Stimulated activated CD4-positive, alpha-beta T cell treated with anti-CD3 and anti-CD28 coated beads, TNF-alpha, amount 100 ng/mL, for 1 hour (primary cell): ENCODE measurements at regions not wholly inside any gene's neighbourhood (a gene's known extent, or its start where the extent isn't known, plus 50 kb on each side); places are given as distances from the start of the nearest gene placed in this dataset.

Source experiments
- DNase-seq, 3 donors: peaks; one replicate each; pipeline ENCODE4 v3.0.0-alpha.2; 2020; ENCODE audit warnings: low read depth in 3 of 3, low spot score in 1 of 3

DNA sequence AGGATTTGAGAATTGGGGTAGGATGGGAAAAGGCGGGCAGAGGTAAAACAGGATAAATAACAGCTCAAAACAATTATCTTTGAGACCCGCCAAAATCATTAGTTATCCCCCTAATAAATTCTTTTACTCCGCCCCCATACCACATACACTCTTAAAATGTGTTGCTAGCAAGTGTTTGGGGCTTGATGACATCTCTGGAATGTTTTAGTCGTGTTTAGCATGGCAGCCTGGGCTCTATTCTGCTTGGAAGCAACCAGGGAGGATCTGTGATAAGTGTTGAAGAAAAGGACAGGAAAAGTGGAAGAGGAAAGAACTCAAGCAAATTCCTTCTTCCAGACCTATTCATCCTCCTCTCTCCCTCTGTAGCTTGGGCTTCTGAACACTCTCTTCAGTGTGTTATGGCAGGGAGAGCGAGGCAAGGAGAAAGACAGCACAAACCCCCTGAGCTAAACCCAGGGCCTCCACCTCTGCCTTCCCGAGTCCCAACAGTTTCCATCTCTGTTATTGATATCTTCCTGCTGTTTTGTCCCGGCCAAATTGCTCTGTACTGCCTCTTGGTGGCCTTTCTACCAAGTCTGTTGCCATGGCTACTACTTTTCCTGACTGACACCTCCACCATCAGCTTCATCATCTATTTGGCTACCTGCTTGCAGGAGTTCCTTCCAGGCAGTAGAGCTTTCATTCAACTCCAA is 135.8 kb downstream of the RPL22L1 start:
- no peak for DNase-seq

DNA sequence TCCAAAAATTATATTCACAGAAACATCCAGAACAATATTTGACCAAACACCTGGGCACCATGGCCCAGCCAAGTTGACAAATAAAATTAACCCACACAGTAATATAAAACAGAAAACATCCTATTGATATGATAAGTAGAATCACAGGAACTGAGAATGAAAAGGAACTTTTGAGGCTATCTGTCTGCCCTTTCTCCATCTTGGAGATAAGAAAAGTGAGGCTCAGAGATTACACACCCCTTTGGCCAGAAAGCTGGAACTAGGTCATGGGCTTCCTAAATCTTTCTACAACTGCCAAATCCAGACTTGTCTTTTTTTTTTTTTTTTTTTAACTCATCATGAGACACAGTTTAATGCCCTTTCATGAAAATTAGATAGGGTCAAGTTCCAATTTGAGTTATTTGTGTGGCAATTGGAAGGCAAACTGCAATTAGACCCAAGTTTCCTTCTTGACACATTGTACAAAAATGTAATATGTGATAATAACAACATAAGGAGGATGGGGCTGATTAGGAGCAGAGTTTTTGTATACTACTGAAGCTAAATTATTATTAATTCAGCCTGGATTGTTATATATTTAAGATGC is 137.2 kb downstream of the RPL22L1 start:
- DNase-seq = no peak

DNA sequence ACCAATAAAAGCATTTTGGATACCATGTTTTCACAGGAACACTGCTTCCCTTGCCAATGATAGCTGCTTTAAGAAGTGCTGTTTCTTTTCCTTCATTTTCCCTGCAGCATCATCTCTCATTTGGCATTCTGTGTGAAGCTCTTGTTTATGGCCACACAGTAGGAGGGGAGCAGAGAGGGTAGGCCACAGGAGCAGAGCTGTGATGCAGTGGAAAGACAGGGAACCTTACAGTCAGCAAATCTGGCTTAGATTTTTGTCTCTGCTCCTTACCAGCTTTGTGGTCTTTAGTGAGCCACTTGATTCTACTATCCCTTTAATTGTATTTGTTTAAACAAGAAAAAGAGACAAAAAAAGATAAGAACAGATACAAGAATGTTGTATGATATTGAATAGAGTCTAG is 138.7 kb downstream of the RPL22L1 start:
- no peak for DNase-seq

DNA sequence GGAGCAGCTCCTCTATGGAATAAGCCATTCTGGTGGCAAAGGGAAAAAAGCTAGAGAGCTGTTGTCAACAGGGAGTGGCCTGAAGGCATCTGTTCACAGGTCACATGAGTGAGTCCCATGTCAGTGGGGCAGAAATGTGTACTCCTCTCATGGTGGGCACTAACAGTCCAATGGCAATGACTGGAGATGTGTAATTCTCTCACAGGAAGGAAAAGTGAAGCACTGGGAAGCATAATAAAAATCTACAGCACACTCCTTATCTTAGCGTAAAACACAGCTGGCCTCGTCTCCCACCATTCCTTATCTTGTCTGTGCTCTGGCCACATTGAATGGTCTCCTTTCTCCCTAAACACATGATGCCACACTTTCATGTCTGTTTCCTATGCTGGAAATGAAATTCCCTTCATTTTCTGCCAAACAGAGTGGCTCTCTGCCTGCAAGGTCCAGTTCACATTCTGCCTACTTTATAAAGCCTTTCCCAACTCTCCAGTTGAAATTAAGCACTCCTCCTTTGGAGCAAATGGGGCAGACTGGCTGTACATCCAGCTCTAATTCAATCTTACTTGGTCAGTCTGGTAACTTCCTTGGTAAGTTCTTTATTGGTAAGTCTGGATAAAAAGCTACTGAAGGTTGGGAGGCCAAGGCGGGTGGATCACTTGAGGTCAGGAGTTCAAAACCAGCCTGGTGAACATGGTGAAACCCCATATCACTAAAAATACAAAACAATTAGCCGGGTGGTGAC is 139.8 kb downstream of the RPL22L1 start:
- no peak for DNase-seq

DNA sequence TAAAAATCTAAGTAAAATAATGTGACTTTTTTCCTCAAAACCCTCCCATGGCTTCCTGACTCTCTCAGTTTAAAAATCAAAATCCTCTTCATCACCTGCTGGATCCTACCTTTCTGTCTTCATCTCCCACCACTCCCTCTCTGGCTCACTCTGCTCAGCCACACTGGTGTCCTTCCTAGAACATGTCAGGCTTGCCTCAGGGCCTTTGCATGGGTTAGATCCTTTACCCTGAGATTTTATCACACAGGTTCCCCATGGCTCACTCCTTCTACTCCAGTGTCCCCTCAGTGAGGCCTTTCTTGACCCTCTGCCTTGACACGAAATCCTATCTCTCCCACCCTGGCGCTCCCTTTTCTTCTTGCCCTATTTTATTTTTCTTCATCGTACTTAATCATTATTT is 141.8 kb downstream of the RPL22L1 start:
- DNase-seq = no peak

DNA sequence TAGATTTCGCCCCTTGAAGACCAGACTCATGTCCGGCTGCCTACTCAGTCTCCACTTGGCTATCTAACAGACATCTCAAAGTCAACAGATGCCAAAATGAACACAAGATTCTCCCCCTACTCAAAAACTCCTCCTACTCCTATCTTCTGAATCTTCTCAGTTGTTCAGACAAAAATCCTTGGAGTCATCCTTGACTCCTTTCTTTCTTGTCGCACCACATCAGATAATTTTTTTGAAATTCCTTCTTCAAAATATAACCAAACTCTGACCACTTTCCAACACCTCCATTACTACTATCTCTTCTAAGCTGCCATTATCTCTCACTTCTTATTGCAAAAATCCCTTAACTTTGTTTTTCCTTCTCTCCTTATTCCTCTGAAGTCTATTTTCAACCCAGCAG is 141.9 kb upstream of the SLC7A14 start:
- DNase-seq = no peak

DNA sequence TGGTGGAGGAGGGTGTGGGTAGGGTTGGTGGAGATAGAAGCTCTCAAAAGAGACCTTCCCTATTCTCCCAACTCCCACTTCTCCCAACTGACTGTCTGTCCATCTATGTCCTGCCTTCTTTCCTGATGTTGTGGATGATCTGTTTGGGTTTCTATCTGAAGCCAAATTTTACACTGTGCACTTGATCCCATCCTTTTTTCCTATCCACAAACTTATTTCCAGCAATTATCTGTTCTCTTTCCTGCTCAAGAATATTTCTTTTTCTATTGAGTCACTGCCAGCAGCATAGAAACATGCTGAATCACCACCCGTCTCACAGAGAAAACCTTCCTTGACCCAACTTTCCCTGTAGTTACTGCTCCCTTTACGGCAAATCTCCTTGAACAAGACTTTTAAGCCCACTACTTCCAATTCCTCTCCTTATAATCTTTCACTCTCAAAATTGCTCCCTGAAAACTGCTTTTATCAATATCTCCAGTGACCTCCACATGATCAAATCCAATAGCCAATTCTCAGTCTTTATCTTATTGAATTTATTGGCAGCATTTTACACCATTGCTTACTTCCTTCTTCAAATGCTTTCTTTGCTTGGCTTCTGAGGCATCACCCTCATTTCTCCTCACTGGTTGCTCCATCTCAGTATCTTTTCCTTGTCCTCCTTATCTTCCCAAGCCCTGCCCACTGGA is 141.2 kb upstream of the SLC7A14 start:
- no peak for DNase-seq

DNA sequence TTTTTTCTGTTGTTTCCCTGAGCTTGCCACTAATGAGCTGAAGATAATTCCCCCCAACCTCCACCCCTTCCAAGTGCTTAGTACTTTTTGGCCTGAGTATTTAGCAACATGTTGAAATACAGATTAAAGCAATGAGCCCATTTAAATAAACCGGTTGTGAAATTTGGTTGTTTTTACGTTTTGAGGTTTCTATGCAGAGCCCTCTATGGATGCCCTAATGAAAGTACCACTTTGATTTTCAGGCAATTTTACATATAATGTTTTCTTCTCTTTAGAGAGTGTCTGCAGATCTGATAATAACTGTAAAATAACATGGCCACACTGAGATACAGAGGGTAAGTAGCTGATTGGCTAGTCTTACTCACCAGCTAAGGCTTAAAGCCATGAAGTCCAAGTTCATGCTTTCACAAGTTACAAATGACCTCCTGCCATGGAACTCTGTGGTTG is 139.4 kb upstream of the SLC7A14 start:
- DNase-seq = no peak

DNA sequence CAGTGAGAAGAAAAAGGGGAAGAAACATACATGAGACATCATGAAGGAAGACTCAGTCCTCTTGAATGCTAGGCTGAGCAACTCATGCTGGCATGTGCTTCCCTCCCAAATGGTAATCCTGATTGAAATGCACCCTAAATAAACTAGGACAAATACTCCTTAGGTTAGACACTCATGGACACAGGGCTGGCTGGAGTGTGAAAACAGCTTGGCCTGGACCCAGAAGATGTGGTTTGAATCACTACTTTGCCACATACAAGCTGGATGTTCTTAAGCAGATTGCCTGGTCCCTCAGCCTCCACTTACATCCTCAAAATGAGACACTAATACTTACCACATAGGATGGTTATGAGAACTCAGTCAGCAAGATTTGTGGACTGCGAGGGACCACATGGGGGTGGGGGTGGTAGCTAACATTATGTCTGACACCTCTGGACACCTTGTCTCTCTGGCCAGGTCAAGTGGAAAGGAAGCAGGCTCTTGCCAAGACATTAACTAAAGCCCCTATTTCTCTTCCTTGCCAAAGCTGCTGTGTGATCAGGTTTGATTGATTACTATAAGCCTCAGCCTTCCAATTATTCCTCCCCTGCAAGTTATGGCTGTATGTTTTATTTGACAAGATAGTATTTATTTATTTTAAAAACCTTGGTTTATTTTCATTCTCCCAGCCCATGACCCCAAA is 138.9 kb upstream of the SLC7A14 start:
- no peak for DNase-seq

DNA sequence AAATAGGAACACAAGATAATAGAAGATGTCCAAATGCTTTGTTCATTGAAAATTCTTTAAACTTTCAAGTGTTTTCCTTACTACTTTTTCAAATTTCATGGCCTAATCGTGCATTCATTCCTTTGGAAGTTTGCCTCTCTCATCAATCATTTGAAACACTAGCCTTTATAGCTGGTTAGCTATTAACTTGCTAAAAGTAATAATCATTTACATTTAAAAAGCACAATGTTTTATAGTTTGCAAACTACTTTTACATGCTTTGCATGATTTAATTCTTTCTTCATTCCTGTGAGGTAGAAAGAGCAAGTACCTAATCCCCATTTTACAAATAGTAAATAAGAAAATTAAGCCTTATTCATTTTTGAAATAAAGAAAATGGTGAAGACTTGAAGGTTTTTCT is 137.4 kb upstream of the SLC7A14 start:
- no peak for DNase-seq

DNA sequence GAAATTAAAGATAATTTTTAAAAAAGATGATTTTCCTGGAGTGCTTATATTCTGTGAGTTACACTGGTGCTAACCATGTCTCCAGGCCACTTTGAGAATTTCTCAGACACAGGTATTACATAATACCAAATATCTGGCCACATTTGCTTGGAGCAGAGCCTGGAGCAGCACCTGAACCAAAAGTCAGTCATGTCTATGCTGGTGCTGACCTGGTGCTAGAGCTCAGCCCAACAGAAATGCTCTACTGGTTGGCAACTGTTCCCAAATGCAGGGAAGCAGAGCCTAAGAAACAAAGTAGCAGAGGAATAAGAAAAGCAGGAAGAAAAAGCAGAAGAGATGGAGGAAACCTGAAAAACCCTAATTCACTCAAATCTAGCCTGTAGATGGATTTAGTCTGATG is 135.7 kb upstream of the SLC7A14 start:
- DNase-seq = no peak

DNA sequence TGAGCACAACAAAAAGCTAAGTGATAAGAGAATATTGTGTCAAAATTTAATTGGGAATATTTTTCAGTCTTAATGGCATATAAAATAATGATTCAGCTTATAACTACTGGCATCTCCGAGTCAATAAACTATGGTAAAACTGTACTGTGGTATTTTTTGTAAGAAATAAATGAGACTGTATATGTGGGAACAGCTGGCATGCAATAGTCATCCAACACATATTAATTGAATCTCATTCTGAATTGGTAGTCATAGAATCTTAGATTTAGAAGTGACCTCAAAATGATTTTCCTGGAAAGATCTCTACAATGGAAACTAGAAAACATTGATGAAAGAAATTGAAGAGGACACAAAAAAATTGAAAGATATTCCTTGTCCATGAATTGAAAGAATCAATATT is 133.4 kb upstream of the SLC7A14 start:
- no peak for DNase-seq

DNA sequence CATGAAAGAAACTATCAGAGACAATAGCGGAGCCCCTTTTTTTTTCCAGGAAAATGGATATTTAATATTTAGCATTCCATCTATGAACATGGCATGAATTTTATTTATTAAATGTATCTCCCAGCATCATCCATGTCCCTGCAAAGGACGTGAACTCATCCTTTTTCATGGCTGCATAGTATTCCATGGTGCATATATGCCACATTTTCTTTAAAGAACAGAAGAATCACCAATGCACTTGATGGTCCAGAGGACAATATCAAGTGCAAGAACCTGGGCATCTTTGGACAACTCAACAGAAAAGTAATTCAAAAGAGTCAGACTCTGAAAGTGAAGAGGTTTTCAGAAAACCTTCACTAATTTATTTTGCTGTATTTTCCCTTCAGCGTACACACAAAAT is 133.0 kb upstream of the SLC7A14 start:
- DNase-seq = no peak

DNA sequence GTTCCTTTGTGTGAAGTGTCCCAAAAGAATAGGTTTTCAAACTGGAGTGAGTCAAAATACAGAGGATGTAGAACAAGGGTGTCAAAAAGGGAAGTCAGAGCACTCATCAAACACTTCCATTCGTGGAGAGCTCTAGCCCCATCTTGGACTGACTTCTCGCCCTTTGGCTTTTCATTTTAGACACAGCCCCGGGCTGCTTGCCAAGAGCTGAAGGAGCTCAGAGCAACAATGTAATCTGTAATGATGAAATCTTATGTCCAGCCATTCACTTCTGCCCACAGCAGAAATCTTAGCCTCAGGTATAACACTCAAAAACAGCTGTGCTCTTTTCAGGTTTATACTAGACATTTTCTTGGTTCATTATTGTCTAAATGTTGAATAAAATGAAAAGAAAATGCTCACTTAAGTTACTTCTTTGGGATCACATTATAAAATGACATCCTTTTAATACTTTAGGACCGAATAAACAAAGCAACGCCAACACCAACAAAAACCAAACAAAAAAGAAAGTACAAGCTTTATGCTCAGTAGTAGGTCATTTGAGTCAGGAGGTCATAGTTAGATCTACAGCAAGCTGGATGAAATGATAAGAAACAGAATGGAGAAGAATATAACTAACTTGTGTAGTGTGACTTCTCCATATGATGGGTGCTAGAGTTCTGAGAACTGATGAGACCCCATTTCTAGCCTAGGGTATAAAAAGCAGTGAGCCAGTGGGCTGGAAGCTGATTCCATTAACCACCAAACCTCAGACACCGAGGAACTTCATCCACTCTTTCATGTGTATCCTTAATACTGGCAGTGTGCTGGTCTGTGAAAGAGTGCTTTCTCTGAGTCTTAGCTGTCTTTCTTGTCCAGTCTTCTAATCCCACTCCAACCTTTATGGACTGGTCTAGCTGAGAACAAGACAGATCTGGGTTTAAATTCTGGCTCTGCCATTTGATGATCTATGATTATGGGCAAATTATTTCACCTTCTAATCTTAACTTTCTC is 131.8 kb upstream of the SLC7A14 start:
- no peak for DNase-seq

DNA sequence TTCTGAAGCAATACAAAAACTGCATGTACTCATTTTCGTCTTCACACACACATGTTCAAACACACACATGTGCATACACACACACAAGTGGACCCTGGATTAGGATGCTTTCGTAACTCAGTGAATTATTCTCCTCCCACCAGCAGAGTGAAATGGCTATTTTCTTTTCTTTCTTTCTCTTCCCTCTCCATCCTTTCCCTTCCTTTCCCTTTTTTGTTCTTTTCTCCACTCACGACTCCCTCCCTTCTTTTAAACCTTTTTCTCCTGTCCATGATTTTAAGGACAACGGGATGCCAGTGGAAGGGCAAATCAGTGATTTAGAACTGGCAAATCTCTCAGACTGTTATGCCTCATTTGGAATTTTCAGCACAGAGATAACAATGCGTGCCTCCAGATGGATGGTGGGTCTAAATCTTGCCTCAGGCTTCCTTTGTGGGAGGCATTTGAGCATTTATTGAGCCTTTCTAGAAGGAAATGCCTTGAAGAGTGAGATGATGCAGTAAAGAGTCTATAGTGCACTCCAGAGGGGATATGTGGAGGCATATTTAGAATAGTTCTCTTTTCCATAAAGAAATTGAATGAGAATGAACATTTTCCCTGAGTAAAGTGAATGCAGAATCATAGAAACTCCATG is 130.4 kb upstream of the SLC7A14 start:
- no peak for DNase-seq

DNA sequence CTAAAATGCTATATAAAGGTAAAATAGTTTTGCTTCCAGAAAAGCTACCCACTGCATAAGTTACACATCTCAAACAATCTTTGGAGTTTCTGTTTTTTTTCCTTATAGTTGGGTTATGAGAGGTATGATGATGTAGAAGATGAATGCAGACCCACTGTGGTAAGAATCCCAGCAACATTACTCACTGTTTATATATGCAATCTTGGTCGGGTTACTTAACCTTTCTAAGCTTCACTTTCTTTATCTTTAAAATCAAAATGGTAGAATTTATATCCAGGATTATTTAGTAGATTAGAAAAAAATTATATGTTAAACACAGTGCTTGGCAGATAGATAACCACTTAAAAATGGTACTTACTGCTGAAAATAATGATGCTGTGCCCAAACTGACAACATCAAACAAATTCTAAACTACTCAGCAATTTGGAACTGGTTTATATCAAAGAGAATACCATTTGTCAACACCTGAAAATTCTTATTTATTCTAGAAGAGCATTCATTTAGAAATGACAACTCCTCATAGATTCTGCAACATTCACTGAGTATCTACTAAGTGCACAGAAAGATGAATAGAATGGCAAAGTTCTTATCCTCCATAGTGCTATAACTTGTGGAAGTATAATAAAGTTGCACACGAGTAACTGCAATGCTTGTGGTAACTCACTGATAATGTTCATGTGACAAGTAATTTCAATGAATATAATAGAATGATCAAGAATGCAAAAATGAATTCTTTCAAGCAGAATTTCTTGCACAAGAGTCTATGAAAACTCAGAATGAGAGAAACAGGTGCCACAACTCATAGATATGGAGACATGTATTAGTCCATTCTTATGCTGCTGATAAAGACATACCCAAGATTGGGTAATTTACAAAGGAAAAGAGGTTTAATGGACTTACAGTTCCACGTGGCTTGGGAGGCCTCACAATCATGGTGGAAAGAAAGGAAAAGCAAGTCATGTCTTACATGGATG is 129.0 kb upstream of the SLC7A14 start:
- no peak for DNase-seq

DNA sequence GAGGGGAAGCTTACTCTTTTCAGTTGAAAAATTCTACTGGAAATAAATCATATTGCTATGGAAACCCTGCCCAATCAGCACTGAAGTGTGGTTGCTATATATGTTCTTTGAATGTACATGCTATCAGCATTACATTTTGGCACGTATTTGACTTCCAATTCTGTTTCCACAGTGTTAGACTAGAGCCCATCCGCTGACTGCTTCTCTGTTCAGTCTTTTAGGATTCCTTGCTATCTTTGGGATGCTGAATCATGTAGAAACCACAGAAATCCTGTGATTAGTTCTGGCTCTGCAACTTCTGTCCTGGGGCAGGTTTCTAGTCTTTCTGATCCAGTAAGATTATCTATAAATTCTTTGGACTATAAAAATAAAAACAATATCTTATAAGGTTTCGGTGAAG is 128.2 kb upstream of the SLC7A14 start:
- no peak for DNase-seq

DNA sequence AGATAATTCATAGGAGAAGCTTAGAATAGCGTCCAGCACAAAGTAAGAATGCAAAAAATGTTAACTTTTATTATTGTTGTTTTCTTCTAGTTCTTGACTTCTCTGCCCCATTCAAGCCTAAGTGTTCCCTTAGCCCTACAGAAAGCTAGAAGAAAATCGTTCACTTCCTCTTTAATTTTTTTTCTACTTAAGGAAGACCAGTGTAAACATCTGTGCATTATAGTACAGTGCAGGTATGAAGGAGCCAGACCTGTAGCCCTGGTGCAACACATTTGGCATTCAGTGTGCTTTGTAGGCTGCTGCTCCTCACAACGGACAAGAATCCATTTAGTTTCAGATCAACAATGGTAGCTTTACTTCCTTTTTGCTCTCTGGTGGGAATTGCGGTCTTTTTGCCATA is 127.8 kb upstream of the SLC7A14 start:
- no peak for DNase-seq

DNA sequence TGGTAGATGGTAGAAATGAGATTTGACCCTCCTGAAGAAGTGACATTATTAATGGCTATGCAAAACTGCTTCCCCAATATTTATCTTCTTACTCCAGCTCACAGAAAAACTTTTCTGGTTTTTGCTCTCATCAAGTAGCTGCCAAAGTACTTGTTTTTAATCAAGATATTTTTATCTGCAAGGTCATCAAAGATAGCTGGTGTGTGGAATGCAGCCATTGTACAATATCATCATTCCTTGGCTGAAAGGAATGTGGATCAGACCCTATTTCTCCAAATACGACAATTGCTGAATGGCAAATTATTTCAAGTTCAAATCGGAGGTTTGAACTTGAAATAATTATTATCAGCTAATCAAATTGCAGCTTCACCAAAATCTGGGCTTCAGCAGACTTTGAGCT is 126.9 kb upstream of the SLC7A14 start:
- no peak for DNase-seq
